ENCODE measurements at regions not wholly inside any gene's neighbourhood (a gene's known extent, or its start where the extent isn't known, plus 50 kb on each side); places are given as distances from the start of the nearest gene placed in this dataset.
A peak's percentile ranks its signal among the peaks of the same experiment; 100 is the strongest.
"Not testable (repeated sequence)": the region's sequence is repeated elsewhere in the genome, so short reads cannot be mapped to it uniquely, and the experiment has no call there.

GRCh38 chr13:54390841-54391240 is 1362.2 kb downstream of the OLFM4 start:
- peaks cover 0 to 6% (median 0%) of the 10 kb centered on the region in 4 donors for H3K4me1 ChIP-seq
- H3K36me3 ChIP-seq, result no peaks in the 10 kb centered on the region
- no peaks in the 10 kb centered on the region for H3K27me3 ChIP-seq
- H3K9me3 ChIP-seq, result no peaks in the 10 kb centered on the region
- no peak overlapping the region for H3K4me3 ChIP-seq
- no peak for TF ChIP-seq CTCF (IDR thresholded peaks at IDR 0.05)
- no peak for TF ChIP-seq POLR2A (IDR thresholded peaks at IDR 0.05)
- H3K27ac ChIP-seq, result no peak overlapping the region
- no peak for DNase-seq

- H3K27ac ChIP-seq, result peak overlapping the region in 1 of 4 donors; percentile 47
- peaks cover 0 to 6% (median 0%) of the 10 kb centered on the region in 4 donors for H3K4me1 ChIP-seq
- no peak overlapping the region for H3K4me3 ChIP-seq
- no peaks in the 10 kb centered on the region for H3K9me3 ChIP-seq
- H3K27me3 ChIP-seq, result no peaks in the 10 kb centered on the region
- DNase-seq, result peak in 1 of 3 donors; percentile 66
- TF ChIP-seq POLR2A (IDR thresholded peaks at IDR 0.05) (no peak), CTCF (IDR thresholded peaks at IDR 0.05) (no peak)
- no peaks in the 10 kb centered on the region for H3K36me3 ChIP-seq
These were observed 1365.6 kb downstream of the OLFM4 start for GRCh38 chr13:54394085-54394700.

GRCh38 chr13:54394908-54395307 is 1366.3 kb downstream of the OLFM4 start:
- no peak for DNase-seq

GRCh38 chr13:54402495-54402894 is 1373.9 kb downstream of the OLFM4 start:
- no peaks in the 10 kb centered on the region for H3K4me1 ChIP-seq
- H3K4me3 ChIP-seq, result no peak overlapping the region
- no peaks in the 10 kb centered on the region for H3K27me3 ChIP-seq
- TF ChIP-seq CTCF (IDR thresholded peaks at IDR 0.05) (no peak), POLR2A (IDR thresholded peaks at IDR 0.05) (no peak)
- no peaks in the 10 kb centered on the region for H3K9me3 ChIP-seq
- no peak overlapping the region for H3K27ac ChIP-seq
- DNase-seq, result no peak
- H3K36me3 ChIP-seq, result no peaks in the 10 kb centered on the region

More at GRCh38 chr13:54394908-54395307, 1366.3 kb downstream of the OLFM4 start:
- H3K27ac ChIP-seq, result peak overlapping the region in 1 of 4 donors; percentile 47
- no peak overlapping the region for H3K4me3 ChIP-seq
- no peaks in the 10 kb centered on the region for H3K36me3 ChIP-seq
- H3K27me3 ChIP-seq, result no peaks in the 10 kb centered on the region
- no peak for TF ChIP-seq CTCF (IDR thresholded peaks at IDR 0.05)
- TF ChIP-seq POLR2A (IDR thresholded peaks at IDR 0.05), result no peak
- peaks cover 0 to 6% (median 0%) of the 10 kb centered on the region in 4 donors for H3K4me1 ChIP-seq
- no peaks in the 10 kb centered on the region for H3K9me3 ChIP-seq

GRCh38 chr13:54415753-54416366 is 1387.2 kb downstream of the OLFM4 start:
- H3K27ac ChIP-seq, result no peak overlapping the region
- H3K36me3 ChIP-seq, result no peaks in the 10 kb centered on the region
- TF ChIP-seq POLR2A (IDR thresholded peaks at IDR 0.05) (no peak), CTCF (IDR thresholded peaks at IDR 0.05) (no peak)
- DNase-seq, result no peak
- H3K27me3 ChIP-seq, result no peaks in the 10 kb centered on the region
- H3K9me3 ChIP-seq, result no peaks in the 10 kb centered on the region
- H3K4me3 ChIP-seq, result no peak overlapping the region
- no peaks in the 10 kb centered on the region for H3K4me1 ChIP-seq

GRCh38 chr13:54422946-54423345 is 1394.3 kb downstream of the OLFM4 start:
- not testable (repeated sequence) for H3K36me3 ChIP-seq, DNase-seq, H3K4me1 ChIP-seq, H3K4me3 ChIP-seq, H3K27ac ChIP-seq, H3K27me3 ChIP-seq, H3K9me3 ChIP-seq

All from Peyer's patch (tissue), 4 donors.